GM18520 (cell line): ENCODE measurements at regions not wholly inside any gene's neighbourhood (a gene's known extent, or its start where the extent isn't known, plus 50 kb on each side); places are given as distances from the start of the nearest gene placed in this dataset.

Experiments
- ATAC-seq: cut with Tn5 transposase; IDR thresholded peaks from one replicate; pipeline ENCODE4 v1.9.1; 2021; ENCODE audit not compliant: unreplicated experiment

DNA sequence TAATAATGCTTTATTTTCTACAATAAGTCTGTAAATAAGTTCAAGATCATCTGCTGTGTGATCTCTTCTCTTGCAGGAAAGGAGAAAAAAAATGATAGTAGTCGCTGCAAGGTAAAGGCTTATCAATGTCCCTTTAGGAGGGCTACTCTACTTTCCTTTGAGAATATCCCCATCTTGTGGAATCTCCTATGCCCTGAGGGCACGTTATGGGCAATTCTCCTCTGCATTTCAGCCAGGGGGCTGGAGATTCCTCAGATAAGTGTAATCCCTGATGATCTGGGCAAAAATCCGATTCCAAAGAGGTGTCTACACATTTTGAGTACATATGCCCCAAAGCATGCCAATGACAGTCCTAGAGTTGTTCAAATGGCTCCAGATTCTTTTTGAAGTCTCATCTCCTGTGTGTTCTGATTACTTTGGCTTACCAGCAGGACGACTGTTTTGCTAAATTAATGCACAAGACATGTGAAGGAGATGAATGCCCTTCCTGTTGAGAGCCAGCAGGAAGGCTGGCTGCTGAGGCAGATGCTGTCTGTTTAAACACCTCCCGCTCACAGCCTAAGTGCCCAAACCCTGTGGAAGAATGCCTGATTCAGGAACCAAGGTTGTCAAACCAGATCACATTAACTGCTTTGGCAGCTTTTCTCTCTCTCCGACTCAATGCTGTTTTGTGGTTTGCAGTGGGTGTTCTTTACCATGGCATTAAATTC lies 171.2 kb upstream of the COL1A2 start:
- ATAC-seq, result no peak

DNA sequence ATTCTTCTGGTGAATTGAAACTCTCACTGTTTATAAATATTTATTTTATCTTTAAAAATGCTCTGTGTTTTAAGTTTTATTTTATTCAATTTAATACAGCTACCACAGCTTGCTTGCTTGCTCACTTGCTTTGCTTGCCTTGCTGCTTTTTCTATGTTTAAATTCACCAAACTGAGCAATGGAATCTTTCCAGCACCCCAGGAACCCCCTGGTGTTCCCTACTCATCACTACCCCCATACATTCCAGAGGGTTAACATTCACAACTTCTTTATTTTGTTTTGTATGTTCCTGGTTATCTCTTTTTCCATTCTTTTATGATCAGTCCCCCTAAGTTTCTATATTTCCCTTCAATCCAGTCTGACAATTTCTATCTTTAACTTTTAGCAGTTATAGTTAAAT lies 166.5 kb upstream of the COL1A2 start:
- ATAC-seq, result no peak

DNA sequence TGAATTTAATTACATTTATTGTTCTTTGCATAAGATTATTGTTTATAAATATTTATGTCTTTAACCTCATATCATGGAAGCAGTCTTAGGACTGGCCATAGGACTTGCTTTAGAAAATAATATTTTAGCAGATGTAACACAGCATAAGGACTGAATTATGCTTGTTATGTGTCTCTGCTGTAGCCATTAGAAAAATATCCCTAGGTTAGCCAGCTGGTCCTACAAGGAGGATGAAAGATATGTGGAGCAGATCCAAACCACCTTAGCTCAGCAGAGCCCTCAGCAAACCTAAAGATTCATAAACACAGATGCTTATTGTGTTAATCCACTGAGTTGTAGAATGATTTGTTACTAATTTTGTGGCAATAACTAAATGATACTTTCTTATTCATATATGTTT lies 166.0 kb upstream of the COL1A2 start:
- ATAC-seq, result no peak

DNA sequence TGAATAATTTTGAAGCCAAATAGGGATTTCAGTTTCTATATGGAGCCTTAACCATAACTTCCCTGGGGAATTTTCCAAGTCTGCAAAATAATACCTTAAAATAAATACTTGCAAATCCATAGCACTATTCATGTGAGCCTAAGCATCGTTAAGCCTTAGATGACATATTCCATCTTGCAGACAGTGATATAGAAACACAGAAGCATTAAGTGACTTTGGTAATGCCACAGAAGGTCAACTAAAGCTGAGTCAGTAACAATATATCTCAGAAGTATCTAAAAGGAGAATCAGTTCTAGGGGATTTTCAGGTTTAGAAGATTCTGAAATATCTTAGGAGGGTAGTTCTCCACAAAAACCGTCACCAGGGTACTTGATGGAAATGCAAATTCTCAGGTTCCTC lies 163.4 kb upstream of the COL1A2 start:
- ATAC-seq, result no peak

DNA sequence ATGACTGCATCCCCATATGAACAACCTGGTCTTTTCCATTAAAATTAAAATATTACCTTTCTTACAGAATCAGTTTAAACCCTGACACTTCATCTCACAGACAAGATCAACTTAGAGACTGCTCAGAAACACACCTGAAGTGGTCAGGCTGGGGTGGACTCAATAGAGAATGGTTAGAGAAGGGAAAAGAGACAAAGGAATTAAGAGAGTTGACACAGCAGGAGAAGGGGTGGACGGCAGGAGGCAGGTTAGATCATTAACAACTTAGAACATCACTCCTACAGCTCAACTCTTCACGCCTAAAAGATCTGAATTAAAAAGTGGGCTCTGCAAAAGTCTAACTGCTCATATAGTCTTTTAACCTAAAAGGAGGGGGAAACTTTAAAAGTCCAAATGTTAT lies 157.7 kb upstream of the COL1A2 start:
- ATAC-seq, result no peak

DNA sequence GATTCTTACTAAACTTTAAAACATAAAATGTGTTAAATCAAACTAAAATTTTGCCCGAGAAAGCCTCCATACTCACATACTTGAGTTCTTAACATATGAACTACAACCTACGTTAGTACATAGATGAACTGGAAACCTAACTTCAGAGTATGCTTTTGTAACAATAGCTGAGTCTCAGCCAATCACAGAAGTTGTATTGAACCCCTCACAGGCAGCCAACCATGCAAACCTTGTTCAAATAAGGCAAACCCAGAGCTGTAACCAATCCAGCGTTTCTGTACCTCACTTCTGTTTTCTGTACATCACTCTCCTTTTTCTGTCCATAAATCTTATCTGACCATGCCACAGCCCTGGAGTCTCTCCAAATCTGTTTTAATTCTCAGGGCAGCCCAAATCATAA lies 157.3 kb upstream of the COL1A2 start:
- ATAC-seq, result no peak

DNA sequence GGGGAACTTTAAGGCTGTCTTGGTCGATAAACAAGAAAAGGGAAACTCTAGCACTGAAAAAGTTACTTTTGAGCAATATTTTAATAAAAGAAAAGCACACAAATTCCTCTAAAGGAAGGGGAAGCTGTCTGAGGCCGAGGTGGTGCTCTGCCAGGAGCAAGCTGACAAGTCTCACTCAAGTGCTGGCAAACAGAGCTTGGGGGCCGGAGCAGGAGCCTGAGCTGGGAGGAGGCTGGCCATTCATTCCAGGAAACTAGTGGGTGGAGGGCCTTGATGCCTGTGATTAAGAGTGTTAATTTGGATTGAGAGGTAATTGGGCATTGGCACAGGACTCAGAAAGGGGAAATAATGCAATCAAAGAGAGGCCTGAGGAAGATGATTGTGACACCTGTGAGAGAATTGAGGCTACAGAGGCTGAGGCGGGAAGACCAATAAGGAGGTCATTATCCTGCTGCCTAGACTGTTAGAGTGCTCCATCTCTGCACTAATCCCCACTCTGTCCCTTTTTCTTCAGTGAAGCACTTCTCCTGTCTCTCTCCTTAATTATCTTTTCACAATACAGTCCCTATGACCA lies 154.9 kb upstream of the COL1A2 start:
- no peak for ATAC-seq

DNA sequence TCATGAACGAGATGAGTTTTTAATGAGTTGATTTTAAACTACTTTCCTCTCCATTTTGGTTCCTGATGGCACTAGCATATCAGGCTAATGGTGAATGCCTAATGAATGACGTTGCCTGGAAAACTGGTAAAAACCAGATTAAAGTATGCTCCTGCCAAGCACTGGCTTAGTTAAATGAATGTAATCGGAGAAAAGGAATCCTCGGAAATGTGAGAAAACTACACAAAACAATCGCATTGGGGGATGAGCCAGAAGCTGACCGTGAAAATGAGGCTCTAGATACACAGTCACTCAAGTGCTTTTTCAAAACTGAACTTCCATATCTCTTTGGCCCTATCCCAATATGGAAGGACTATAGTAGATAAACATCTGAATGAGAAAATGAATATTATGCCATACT lies 153.8 kb upstream of the COL1A2 start:
- ATAC-seq, result no peak

DNA sequence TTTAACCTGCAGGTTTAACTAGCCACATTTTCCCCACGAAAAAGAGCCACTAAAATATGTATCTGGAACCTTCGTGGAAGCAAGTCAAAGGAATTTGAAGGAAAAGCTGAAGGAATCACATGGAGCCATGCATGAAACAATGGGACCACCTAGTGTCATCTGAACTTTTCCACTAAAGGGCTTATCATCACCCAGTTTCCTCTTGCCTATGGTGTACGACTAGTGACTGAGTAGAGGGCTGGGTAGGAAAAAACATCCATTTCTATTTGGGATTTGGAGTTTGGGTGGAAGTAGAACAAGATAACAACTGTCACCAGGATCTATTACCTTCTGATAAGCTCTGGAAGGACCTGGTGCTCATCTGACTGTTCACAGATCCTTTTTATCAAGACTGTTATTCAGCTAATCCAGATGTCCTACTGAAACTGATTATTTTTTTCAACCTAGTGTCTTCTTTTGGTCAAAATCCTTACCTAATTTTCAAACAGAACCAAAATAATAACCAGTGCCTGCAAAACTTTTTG lies 153.2 kb upstream of the COL1A2 start:
- no peak for ATAC-seq

DNA sequence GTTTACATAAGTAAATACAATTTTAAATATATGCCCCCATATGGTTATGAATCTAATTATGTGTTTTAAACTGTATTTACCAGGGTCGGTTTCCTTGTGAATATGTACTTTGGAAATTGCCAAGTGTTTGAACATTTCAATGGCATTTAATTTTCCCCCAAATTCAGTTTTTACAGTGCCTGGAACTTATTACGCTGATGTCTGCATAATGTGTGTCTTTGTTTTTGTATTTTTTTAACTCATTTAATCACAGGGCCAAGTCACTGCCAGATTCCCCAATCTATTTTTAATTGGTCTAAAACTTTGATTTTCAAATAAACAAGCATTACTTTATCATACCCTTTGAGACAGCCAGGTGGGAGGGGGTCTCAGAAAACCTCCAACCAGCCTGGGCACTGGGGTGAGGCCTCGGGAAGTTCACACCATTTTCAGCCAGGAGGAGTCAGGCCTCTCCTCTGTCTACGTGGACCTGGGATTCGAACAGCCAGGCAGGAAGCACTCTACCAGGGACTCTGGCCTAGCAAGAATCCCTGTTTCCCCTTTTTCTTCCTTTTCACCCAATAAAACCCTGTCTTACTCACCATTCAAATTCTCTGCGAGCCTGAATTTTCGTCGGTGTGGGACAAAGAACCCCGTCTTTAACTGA lies 151.5 kb upstream of the COL1A2 start:
- ATAC-seq, result no peak

DNA sequence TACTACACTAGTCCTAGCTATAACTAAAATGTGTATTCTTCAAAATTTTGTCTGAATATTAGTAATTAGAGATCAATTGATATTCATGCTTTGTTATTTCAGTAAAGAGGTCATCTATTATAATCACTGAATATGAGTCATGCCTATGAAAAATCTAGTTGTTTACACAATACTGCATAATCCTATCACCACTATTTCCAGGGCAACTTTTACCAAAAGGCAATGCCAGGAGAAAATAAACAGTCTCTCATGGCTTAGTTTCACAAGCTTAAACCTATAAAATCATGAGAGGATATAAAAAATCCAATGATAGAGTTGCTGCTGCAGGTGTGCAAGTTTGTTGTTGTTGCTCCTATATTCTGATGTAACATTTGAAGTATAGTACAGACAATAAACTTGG lies 149.9 kb upstream of the COL1A2 start:
- no peak for ATAC-seq

DNA sequence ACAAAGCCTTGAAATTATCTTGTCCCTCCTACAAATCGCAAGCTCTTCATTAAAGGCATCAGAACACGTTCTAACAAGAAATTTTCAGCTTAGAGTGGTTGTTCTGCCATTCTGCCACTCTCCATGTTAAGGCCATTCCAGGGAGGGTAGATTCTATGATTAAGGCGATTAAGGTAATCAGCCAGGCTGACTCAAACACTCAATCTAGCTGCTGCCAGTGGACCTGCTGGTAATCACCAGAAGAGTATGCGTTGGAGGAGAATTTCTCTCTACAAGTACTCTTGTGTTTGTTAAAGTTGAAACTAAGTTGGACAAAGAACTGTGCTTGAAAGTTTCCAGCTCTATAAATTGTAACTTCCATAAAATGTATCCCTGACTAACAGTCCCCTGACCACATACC lies 149.2 kb upstream of the COL1A2 start:
- no peak for ATAC-seq

DNA sequence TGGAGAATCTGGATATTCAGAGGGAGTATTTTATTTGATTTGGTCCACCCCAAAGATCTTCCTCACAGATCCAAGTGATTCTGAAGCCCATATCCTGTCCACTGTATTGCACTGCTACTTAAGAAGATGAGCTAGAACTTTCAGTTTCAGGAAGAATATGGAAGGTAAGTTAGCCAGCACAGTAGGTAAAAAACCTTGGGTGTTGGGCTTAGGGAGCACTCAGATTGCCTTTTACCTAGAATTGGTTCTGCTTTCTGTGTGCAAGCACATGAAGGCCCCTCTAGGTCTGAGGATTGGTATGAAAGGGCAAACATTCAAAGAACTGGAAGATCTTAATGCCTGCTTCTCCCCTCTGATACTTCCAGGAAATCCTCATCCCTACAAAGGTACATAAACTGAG lies 146.7 kb upstream of the COL1A2 start:
- ATAC-seq, result no peak

DNA sequence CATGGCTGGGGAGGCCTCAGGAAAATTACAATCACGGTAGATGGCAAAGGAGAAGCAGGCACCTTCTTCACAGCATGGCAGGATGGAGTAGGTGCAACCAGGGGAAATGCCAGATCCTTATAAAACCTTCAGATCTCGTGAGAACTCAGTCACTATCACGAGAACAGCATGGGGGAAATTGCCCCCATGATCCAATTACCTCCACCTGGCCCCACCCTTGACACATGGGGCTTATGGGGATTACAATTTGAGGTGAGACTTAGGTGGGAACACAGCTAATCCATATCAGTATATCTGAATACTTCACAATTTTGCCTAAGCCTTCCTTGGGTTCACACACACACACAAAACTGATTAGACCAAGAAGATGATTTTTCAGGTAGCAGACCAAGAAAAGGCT lies 145.1 kb upstream of the COL1A2 start:
- ATAC-seq, result no peak

DNA sequence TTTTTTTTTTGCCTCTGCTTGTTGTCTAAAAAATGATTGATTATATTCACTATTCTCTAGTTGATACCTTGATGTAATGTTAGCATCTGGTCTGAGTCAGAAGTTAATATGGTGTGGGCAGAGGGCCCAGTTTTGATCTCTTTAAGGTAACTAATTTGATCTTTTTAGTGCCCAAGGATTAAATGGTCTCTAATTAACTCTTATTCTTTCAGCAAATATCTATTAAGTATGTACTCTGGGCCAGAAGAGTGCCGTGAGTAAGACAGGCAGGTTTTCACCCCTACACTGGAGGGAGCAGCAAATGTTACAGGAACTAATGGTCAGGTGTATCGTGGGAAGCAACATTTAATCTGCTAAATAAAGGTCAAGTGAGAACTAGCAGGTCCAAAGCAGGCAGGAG lies 144.6 kb upstream of the COL1A2 start:
- ATAC-seq, result no peak

DNA sequence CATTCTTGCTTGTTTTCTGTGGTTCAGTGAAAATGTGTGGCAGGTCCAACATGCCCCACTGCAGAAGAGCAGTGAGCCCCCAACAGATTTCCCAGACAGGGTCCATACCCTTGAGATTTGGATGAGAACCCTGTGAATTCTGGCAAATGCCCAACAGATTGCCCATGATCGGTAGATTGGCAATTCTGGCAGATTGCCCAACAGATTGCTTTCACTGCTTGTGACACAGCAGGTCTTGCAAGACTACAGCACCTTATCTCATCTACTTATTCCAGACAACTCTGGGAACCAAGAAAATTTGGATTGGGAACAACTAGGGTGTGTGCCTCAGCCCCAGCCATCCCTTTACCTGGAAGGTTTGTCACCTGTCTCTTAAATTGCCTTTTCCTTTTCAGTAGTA lies 143.7 kb upstream of the COL1A2 start:
- no peak for ATAC-seq

DNA sequence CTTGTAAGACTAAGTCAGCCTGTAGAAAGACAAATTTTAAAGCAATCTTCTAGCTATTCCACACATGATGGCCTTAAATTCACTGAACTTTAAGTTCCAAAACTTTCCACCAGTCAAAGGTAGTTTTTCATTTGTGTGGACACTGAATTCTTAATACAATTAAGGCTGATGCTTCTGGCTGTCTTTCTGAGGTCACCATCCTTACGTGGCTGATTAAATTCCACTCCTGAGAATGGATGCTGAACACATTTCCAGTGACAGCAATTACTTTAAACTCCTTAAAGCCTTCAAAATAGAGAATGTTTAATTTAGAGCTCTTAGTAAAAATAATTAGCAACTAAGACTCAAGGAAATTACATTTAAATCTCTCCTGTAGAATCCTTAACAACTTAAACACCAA lies 142.6 kb upstream of the COL1A2 start:
- no peak for ATAC-seq

DNA sequence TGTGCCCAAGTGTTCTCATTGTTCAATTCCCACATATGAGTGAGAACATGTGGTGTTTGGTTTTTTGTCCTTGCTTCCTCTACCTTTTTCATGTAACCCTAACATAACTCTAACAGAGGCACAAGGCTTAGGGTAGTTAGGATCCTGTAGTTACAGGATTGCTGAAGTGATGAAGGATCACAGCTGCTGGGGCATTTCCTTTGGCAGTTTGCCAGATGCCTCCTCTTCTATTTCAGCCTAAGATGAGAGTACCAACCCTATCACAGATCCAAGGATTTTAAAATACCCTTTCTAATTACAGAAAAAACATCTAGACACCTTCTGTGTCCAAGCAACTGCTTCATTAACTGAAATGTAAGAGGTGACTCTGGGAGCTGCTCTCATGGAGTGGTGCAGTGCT lies 141.7 kb upstream of the COL1A2 start:
- ATAC-seq, result no peak

DNA sequence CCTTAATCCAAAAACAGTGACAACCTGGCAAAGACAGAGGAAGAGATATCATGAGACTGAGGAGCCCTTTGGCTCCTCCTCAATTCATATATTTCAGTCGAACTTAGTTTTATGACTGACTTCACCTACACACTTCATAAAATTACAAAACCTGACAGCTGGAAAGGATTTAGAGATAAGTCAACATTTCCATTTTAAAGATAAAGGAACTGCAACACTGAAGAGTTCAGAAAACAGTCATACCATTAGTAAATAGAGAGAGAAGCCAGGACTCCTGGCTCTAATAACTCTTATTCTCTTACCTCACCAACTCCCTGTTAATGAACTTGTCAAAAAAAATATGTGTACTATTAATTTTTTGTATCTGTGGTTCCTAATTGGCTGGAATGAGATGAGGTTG lies 141.0 kb upstream of the COL1A2 start:
- ATAC-seq, result no peak

DNA sequence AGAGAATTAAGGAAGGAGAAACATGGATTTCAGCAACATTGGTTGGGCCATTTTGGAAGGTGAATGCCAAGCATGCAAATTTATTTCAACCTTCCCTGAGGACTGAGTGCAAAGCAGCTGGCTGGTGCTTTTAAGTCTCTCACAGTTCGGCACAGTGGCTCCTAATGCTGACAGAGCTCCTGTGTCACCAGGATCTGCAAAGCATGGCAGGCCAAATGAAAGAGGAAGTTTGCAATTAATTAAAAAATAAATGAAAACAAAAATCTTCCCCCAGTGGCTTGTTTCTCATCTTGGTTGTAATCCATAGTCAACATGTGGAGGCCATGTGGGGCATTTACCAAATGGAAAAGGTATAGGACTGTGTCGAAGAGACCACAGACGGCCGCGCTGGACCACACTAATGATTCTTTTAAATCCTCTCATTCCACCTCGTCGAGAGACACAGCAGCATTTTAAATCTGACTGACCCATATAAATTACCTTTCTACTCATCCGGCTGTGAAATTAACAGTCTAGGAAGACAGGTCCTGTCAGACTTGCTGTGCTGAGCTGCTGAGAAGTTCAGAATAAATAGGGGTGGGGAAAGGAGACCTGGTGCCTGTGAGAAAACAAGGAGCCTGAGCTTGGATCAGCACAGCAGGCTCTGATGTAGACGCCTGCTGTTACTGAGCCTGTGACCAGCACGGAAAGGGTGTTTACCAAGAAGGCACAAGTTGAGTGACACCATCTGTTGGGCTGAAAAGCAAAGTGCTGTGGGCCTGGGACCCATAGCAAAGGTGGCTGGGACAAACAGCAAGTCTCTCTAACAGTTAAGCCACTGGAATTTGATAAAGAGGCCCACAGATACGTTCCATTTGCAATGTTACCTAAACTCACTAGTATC lies 136.0 kb upstream of the COL1A2 start:
- ATAC-seq, result no peak

DNA sequence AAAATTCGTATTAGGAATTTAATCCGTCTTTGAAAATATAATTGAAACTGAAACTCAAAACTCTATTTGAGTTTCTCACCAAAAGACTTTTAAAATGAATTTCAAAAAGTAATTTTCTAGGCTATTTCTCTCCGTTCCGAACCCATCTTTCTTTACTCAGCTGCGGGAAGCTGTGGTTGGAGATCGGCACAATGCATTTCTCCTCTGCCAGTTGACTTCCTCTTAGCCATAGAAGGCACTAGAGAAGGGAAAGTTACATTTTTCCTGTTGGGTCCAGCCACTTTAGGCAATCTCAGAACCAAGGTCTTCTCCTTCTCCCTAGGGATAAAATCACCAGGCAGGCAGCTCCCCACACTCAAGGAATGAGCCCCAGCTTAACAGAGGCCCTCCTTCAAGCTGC lies 133.6 kb upstream of the COL1A2 start:
- ATAC-seq, result no peak

DNA sequence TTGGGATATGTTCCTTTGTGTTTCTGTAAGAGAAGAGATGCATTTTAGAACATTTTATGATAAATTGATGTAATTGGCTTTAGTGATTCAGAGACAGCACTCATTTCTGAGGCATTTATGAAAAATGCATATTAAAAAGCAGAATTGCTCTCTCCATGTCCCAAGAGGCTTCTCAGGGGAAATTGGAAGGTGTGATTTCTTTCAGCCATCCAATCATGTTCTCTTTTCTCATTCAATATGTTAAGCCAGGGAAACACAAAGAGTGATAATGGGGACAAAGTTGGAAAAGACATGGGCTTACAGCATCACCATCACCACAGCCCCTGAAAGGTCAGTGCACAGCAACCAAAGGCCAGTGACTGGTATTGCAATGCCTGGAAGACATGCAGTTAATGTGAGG lies 129.9 kb upstream of the COL1A2 start:
- ATAC-seq, result no peak
